HEK293 (cell line): ENCODE measurements at regions not wholly inside any gene's neighbourhood (a gene's known extent, or its start where the extent isn't known, plus 50 kb on each side); places are given as distances from the start of the nearest gene placed in this dataset.

Source experiments
- CTCF ChIA-PET: fragments of 350-600 bp; formaldehyde crosslinking; extraction: SDS; loops from one replicate; lab custom pipeline; 2021; ENCODE audit warnings: antibody characterized with exemption; lab: Yijun Ruan, JAX
- POLR2A ChIA-PET: fragments of 300-600 bp; formaldehyde crosslinking; extraction: SDS; loops from one replicate; lab custom pipeline; 2020; ENCODE audit warnings: antibody characterized with exemption, inconsistent platforms; lab: Yijun Ruan, JAX
- H3K27ac ChIP-seq: fragments of 200-500 bp; sonication (Bioruptor generic); 2 replicates; pipeline ENCODE4 v1.5.1; 2014; ENCODE audit warnings: low read depth, low read length, control low read depth, inconsistent platforms; ENCODE audit errors: extremely low read depth
- H3K36me3 ChIP-seq, 2 experiments: fragments of 200-500 bp in 1 of 2; sonication (Bioruptor generic) in 1 of 2; 1 replicate in 1 of 2; 2 replicates in 1 of 2; pipeline ENCODE4 v1.5.1; 2014 to 2017; ENCODE audit warnings: inconsistent platforms in 2 of 2, low read length in 2 of 2; ENCODE audit not compliant: control insufficient read depth in 2 of 2, insufficient read depth in 1 of 2
- H3K4me1 ChIP-seq: fragments of 200-500 bp; sonication (Bioruptor generic); 2 replicates; pipeline ENCODE4 v1.5.1; 2014; ENCODE audit warnings: mild to moderate bottlenecking, low read length, inconsistent platforms; ENCODE audit not compliant: control insufficient read depth, insufficient read depth
- H3K4me3 ChIP-seq: 2 replicates; pipeline ENCODE4 v1.5.1; 2011; ENCODE audit warnings: low read depth, mild to moderate bottlenecking, control low read depth, low read length, moderate library complexity
- H3K9me3 ChIP-seq: fragments of 200-500 bp; sonication (Bioruptor generic); 2 replicates; pipeline ENCODE4 v1.5.1; 2014; ENCODE audit warnings: low read depth, low read length, inconsistent platforms; ENCODE audit not compliant: control insufficient read depth, insufficient read depth
- KLF1 ChIP-seq: fragments of 450-650 bp; formaldehyde crosslinking; IDR thresholded peaks from 2 replicates; pipeline ENCODE4 v1.5.1; 2016; ENCODE audit warnings: missing biosample characterization, missing genetic modification characterization
- SALL2 ChIP-seq: fragments of 450-650 bp; formaldehyde crosslinking; IDR thresholded peaks from 2 replicates; pipeline ENCODE4 v1.5.0; 2017; ENCODE audit warnings: missing biosample characterization, mild to moderate bottlenecking, missing genetic modification characterization, borderline replicate concordance
- SP2 ChIP-seq: fragments of 450-650 bp; formaldehyde crosslinking; IDR thresholded peaks from 2 replicates; pipeline ENCODE4 v1.5.1; 2016; ENCODE audit warnings: missing biosample characterization, missing genetic modification characterization
- ZBTB17 ChIP-seq: fragments of 450-650 bp; formaldehyde crosslinking; IDR thresholded peaks from 2 replicates; pipeline ENCODE4 v1.5.1; 2016; ENCODE audit warnings: missing biosample characterization, missing genetic modification characterization
- ZBTB21 ChIP-seq: fragments of 450-650 bp; formaldehyde crosslinking; IDR thresholded peaks from 2 replicates; pipeline ENCODE4 v1.5.1; 2017; ENCODE audit warnings: missing biosample characterization, missing genetic modification characterization
- ZNF114 ChIP-seq: fragments of 450-650 bp; formaldehyde crosslinking; IDR thresholded peaks from 2 replicates; pipeline ENCODE4 v1.5.0; 2017; ENCODE audit warnings: missing biosample characterization, missing genetic modification characterization
- ZNF292 ChIP-seq: fragments of 450-650 bp; formaldehyde crosslinking; IDR thresholded peaks from 2 replicates; pipeline ENCODE4 v1.5.1; 2016; ENCODE audit warnings: low read depth, missing biosample characterization, missing genetic modification characterization, borderline replicate concordance
- ZNF560 ChIP-seq: fragments of 450-650 bp; formaldehyde crosslinking; IDR thresholded peaks from 2 replicates; pipeline ENCODE4 v1.5.1; 2017; ENCODE audit warnings: missing biosample characterization, missing genetic modification characterization, borderline replicate concordance
- ZNF707 ChIP-seq: fragments of 450-650 bp; formaldehyde crosslinking; IDR thresholded peaks from 2 replicates; pipeline ENCODE4 v1.5.1; 2016; ENCODE audit warnings: missing biosample characterization, missing genetic modification characterization
- ZNF747 ChIP-seq: fragments of 450-650 bp; formaldehyde crosslinking; IDR thresholded peaks from 2 replicates; pipeline ENCODE4 v1.5.1; 2016; ENCODE audit warnings: missing biosample characterization, missing genetic modification characterization
- ZNF791 ChIP-seq: fragments of 450-650 bp; formaldehyde crosslinking; IDR thresholded peaks from 2 replicates; pipeline ENCODE4 v1.5.1; 2016; ENCODE audit warnings: missing biosample characterization, missing genetic modification characterization
- ZNF837 ChIP-seq: fragments of 450-650 bp; formaldehyde crosslinking; IDR thresholded peaks from 2 replicates; pipeline ENCODE4 v1.5.1; 2016; ENCODE audit warnings: missing biosample characterization, missing genetic modification characterization
- ZSCAN23 ChIP-seq: fragments of 450-650 bp; formaldehyde crosslinking; IDR thresholded peaks from 2 replicates; pipeline ENCODE4 v1.5.1; 2016; ENCODE audit warnings: missing biosample characterization, missing genetic modification characterization
- TF ChIP-seq, protein P1 (sequence below): fragments of 450-650 bp; formaldehyde crosslinking; conservative IDR thresholded peaks from 2 replicates; pipeline ENCODE4 v1.5.1; 2016; ENCODE audit warnings: low read depth, missing biosample characterization, missing genetic modification characterization
- TF ChIP-seq, protein P2 (sequence below): fragments of 450-650 bp; formaldehyde crosslinking; IDR thresholded peaks from 2 replicates; pipeline ENCODE4 v1.5.1; 2016; ENCODE audit warnings: missing biosample characterization, missing genetic modification characterization, borderline replicate concordance
- TF ChIP-seq, protein P3 (sequence below): fragments of 450-650 bp; formaldehyde crosslinking; IDR thresholded peaks from 2 replicates; pipeline ENCODE4 v1.5.1; 2017; ENCODE audit warnings: missing biosample characterization, missing genetic modification characterization
- TF ChIP-seq, protein P4 (sequence below): fragments of 450-650 bp; formaldehyde crosslinking; IDR thresholded peaks from 2 replicates; pipeline ENCODE4 v1.5.1; 2016; ENCODE audit warnings: missing biosample characterization, missing genetic modification characterization
- TF ChIP-seq, protein P5 (sequence below): fragments of 450-650 bp; formaldehyde crosslinking; IDR thresholded peaks from 2 replicates; pipeline ENCODE4 v1.5.1; 2016; ENCODE audit warnings: missing biosample characterization, missing genetic modification characterization

DNA sequence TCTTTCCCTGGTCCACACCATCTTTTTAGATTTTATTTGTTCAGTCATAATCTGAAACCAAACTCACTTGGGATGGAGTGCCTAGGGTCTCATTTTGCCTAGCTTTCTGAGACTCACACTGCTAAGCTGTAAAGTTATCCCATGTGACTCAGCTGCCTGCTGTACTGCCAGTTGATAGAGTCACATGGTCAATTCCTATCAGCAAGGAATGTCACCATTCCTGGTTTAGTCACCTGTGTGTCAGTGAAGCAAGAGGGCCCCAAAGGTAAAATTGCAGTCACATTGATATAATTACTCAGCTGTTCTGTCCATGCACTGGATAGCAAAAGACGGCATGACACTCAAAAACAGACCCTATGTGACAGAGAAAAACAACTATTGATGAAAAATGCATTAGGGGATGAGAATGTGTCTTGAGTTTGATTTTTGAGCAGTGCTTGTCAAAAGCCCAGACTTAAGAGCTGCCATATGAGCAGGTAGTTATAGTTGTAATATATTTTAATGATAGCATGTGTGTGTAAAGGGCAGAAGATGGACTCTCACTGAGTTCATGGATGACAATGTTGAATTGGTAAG, 413.2 kb downstream of the PPARGC1A start:
- Histone ChIP-seq H3K27ac (no peak overlapping the region), H3K4me1 (no peaks in the 10 kb centered on the region), H3K4me3 (no peak overlapping the region), H3K36me3 (no peaks in the 10 kb centered on the region), H3K9me3 (no peaks in the 10 kb centered on the region)
- no peak for TF ChIP-seq ZBTB21 (tag by site-specific recombination)
- TF ChIP-seq ZSCAN23 (tag by site-specific recombination), result no peak
- TF ChIP-seq KLF1 (tag by site-specific recombination), result no peak
- TF ChIP-seq ZNF837 (tag by site-specific recombination), result no peak
- no peak for TF ChIP-seq SALL2 (tag by site-specific recombination)
- TF ChIP-seq ZNF791 (tag by site-specific recombination), result no peak
- TF ChIP-seq ZNF114 (tag by site-specific recombination), result no peak
- TF ChIP-seq ZBTB17 (tag by site-specific recombination), result no peak
- TF ChIP-seq, protein P1, sequence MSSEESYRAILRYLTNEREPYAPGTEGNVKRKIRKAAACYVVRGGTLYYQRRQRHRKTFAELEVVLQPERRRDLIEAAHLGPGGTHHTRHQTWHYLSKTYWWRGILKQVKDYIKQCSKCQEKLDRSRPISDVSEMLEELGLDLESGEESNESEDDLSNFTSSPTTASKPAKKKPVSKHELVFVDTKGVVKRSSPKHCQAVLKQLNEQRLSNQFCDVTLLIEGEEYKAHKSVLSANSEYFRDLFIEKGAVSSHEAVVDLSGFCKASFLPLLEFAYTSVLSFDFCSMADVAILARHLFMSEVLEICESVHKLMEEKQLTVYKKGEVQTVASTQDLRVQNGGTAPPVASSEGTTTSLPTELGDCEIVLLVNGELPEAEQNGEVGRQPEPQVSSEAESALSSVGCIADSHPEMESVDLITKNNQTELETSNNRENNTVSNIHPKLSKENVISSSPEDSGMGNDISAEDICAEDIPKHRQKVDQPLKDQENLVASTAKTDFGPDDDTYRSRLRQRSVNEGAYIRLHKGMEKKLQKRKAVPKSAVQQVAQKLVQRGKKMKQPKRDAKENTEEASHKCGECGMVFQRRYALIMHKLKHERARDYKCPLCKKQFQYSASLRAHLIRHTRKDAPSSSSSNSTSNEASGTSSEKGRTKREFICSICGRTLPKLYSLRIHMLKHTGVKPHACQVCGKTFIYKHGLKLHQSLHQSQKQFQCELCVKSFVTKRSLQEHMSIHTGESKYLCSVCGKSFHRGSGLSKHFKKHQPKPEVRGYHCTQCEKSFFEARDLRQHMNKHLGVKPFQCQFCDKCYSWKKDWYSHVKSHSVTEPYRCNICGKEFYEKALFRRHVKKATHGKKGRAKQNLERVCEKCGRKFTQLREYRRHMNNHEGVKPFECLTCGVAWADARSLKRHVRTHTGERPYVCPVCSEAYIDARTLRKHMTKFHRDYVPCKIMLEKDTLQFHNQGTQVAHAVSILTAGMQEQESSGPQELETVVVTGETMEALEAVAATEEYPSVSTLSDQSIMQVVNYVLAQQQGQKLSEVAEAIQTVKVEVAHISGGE (tag by site-specific recombination), result no peak
- no peak for TF ChIP-seq ZNF747 (tag by site-specific recombination)
- TF ChIP-seq, protein P2, sequence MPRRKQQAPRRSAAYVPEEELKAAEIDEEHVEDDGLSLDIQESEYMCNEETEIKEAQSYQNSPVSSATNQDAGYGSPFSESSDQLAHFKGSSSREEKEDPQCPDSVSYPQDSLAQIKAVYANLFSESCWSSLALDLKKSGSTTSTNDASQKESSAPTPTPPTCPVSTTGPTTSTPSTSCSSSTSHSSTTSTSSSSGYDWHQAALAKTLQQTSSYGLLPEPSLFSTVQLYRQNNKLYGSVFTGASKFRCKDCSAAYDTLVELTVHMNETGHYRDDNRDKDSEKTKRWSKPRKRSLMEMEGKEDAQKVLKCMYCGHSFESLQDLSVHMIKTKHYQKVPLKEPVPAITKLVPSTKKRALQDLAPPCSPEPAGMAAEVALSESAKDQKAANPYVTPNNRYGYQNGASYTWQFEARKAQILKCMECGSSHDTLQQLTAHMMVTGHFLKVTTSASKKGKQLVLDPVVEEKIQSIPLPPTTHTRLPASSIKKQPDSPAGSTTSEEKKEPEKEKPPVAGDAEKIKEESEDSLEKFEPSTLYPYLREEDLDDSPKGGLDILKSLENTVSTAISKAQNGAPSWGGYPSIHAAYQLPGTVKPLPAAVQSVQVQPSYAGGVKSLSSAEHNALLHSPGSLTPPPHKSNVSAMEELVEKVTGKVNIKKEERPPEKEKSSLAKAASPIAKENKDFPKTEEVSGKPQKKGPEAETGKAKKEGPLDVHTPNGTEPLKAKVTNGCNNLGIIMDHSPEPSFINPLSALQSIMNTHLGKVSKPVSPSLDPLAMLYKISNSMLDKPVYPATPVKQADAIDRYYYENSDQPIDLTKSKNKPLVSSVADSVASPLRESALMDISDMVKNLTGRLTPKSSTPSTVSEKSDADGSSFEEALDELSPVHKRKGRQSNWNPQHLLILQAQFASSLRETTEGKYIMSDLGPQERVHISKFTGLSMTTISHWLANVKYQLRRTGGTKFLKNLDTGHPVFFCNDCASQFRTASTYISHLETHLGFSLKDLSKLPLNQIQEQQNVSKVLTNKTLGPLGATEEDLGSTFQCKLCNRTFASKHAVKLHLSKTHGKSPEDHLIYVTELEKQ (tag by site-specific recombination), result no peak
- TF ChIP-seq, protein P3, sequence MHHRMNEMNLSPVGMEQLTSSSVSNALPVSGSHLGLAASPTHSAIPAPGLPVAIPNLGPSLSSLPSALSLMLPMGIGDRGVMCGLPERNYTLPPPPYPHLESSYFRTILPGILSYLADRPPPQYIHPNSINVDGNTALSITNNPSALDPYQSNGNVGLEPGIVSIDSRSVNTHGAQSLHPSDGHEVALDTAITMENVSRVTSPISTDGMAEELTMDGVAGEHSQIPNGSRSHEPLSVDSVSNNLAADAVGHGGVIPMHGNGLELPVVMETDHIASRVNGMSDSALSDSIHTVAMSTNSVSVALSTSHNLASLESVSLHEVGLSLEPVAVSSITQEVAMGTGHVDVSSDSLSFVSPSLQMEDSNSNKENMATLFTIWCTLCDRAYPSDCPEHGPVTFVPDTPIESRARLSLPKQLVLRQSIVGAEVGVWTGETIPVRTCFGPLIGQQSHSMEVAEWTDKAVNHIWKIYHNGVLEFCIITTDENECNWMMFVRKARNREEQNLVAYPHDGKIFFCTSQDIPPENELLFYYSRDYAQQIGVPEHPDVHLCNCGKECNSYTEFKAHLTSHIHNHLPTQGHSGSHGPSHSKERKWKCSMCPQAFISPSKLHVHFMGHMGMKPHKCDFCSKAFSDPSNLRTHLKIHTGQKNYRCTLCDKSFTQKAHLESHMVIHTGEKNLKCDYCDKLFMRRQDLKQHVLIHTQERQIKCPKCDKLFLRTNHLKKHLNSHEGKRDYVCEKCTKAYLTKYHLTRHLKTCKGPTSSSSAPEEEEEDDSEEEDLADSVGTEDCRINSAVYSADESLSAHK, result no peak
- no peak for TF ChIP-seq SP2 (tag by site-specific recombination)
- TF ChIP-seq, protein P4, sequence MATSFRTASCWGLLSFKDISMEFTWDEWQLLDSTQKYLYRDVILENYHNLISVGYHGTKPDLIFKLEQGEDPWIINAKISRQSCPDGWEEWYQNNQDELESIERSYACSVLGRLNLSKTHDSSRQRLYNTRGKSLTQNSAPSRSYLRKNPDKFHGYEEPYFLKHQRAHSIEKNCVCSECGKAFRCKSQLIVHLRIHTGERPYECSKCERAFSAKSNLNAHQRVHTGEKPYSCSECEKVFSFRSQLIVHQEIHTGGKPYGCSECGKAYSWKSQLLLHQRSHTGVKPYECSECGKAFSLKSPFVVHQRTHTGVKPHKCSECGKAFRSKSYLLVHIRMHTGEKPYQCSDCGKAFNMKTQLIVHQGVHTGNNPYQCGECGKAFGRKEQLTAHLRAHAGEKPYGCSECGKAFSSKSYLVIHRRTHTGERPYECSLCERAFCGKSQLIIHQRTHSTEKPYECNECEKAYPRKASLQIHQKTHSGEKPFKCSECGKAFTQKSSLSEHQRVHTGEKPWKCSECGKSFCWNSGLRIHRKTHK, result no peak
- no peak for TF ChIP-seq ZNF560 (tag by site-specific recombination)
- no peak for TF ChIP-seq ZNF292 (tag by site-specific recombination)
- no peak for TF ChIP-seq ZNF707
- TF ChIP-seq, protein P5, sequence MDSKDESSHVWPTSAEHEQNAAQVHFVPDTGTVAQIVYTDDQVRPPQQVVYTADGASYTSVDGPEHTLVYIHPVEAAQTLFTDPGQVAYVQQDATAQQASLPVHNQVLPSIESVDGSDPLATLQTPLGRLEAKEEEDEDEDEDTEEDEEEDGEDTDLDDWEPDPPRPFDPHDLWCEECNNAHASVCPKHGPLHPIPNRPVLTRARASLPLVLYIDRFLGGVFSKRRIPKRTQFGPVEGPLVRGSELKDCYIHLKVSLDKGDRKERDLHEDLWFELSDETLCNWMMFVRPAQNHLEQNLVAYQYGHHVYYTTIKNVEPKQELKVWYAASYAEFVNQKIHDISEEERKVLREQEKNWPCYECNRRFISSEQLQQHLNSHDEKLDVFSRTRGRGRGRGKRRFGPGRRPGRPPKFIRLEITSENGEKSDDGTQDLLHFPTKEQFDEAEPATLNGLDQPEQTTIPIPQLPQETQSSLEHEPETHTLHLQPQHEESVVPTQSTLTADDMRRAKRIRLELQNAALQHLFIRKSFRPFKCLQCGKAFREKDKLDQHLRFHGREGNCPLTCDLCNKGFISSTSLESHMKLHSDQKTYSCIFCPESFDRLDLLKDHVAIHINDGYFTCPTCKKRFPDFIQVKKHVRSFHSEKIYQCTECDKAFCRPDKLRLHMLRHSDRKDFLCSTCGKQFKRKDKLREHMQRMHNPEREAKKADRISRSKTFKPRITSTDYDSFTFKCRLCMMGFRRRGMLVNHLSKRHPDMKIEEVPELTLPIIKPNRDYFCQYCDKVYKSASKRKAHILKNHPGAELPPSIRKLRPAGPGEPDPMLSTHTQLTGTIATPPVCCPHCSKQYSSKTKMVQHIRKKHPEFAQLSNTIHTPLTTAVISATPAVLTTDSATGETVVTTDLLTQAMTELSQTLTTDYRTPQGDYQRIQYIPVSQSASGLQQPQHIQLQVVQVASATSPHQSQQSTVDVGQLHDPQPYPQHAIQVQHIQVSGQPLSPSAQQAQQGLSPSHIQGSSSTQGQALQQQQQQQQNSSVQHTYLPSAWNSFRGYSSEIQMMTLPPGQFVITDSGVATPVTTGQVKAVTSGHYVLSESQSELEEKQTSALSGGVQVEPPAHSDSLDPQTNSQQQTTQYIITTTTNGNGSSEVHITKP (tag by site-specific recombination), result no peak
- ChIA-PET POLR2A (no interaction called here), CTCF (no interaction called here)
